ENCODE measurements at regions not wholly inside any gene's neighbourhood (a gene's known extent, or its start where the extent isn't known, plus 50 kb on each side); places are given as distances from the start of the nearest gene placed in this dataset.

DNA sequence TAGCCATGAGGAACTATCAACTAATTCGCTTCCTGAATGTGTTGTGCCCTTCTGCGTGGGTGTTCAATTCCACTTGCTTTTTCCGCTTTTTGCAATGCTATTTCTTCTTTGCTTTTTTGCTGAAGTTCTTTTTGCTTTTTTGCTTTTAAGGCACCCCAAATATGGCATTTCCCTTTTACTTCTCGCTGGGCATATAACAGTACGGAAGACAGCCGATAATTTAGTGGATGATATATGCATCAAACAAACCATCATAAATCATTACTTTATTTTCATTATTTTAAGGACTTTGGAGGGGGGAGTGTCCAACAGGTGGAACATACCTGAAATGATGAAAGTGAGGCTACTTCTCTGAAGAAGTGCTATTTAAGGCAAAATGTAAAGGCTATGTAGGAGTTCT, 277.0 kb upstream of the MTPN start:
- DNase-seq (ENCODE audit: low read depth), result no peak

DNA sequence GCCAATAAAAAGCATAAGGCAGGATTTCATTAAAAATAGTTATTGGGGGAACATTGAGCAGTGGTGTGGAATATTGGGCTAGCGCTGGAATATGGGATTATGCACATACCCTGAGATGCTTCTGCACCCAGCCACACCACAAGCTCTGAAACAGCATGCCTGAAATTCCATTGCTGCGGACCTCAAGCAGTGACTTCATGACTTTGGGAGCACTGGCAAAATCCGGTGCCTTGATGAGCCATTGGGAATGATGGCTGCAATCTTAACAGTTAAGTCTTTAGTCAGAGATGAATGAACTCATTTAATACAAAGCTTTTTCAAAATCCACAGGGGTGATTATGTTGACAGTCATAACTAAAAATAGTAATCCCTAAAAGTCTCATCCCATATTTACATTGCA, 274.7 kb upstream of the MTPN start:
- no peak for DNase-seq (ENCODE audit: low read depth)

DNA sequence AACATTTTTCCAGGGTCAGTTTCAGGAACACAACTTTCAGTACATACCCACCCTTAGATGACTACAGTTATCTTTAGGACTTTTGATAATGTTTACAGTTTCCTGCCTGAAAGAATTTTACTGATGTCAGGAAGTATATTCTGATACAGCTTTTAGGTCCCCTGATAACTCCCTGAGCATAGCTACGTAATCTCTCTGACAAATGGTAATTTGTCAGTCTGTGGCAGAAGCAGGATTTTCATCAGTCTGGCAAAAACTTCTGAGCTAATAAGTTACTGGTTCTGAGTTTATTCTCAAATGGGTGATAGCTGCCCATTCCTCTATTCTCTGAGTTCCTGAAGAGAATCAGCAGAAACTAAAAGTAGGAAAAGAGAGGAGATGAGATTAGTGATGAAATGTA, 270.1 kb upstream of the MTPN start:
- no peak for DNase-seq (ENCODE audit: low read depth)

DNA sequence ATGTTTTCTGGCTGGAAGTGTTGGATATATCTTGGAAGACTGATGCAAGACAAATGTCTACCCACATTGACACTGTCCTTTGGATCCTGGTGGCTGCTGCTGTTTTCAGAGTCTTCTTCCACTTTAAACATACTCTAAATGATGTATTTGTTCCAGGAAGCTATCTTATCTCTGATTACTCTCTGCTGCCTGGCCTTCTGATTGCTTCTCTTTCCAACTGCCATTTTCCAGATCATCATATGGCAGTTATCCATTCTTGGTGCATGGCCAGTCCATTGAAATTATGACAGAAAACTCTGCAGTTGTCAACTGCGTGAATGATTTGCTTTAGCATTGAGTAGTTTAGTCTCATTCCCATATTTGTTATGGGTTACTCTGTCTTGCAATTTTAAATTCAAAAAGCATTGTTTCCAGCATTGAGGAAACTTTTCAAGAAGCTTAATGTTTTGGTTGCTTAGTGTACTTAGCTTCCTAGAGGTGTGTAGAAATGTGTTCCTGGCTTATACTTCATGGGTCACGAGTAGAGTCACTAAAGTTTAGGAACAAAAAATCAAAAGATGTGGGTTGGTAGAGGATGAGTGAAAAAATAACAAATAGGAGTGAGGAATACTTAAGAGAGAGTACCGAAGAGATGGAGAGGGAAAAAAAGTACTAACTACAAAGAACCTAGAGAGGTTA, 268.3 kb upstream of the MTPN start:
- DNase-seq (ENCODE audit: low read depth), result no peak

DNA sequence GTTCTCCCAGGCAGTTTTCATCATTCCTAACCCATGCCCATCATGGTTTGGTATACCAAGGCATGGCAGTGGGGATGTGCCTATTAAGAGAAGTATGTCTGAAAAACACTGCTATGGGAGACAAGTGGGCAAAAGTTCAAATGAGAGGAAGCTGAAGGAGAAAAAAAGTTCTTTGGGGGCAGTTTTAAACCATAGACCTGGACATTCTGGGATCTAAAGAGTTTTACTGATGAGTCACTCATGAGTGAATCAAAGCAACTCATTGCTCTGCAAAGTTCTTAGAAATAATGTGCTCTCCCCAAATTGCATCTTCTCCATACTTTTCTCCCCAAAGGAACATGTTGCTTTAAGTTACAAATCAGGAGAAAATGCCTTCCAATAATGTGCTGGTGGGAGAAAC, 256.9 kb upstream of the MTPN start:
- no peak for DNase-seq (ENCODE audit: low read depth)

DNA sequence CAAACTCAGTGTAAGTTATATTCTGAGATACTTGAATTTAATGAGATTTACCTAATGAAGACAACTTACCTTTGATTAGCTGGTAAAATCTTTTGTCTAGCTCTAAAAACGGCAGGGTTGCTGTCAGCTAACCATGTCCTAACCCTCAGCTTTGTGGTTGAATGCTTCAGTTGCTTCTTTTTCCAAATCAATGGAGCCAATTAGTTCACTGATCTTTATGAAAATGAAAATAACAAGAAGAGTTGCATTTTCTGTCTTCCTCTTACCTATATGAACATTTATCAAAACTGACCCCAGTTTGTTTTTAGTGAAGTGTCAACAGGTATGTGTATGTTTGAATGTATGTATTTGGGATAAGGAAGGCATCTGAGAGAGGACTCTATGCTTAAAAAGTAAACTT, 253.1 kb upstream of the MTPN start:
- no peak for DNase-seq (ENCODE audit: low read depth)

DNA sequence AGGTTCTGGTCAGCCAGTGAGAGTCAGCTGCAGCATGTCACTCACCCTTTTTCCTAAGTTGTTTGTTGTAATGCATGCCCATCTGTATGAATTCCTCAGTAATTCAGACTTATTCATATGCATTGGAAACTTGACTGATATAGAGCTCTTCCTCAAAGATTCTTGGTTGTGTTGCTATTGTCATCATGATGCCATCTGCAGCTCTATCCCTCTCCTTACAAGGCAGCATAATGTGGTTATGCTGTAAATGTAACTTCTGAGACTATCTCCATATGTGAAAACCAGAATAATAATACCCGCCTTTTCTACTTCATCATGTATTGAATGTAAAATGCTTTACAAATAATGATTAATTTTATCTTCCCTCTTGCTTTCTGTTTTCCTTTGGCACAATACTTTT, 252.6 kb upstream of the MTPN start:
- DNase-seq (ENCODE audit: low read depth), result no peak

DNA sequence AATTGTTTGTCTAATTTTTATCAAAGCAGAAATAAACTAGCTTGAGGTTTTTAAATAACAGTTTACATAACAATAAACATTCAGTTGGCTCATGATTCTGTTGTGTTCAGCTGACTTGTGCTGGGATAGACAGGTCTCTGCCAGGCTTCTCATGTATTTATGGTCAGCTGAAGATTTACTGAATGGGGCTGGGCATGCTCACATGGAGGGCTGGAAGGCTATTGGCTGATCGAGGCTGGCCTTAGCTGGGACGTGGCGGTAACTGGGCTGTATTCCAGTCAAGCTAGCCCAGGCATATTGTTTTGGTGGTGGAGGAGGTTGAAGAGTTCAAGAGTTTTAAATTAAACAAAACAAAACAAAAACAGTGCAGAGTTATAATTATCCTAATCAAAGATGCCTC, 251.0 kb upstream of the MTPN start:
- no peak for DNase-seq (ENCODE audit: low read depth)

DNA sequence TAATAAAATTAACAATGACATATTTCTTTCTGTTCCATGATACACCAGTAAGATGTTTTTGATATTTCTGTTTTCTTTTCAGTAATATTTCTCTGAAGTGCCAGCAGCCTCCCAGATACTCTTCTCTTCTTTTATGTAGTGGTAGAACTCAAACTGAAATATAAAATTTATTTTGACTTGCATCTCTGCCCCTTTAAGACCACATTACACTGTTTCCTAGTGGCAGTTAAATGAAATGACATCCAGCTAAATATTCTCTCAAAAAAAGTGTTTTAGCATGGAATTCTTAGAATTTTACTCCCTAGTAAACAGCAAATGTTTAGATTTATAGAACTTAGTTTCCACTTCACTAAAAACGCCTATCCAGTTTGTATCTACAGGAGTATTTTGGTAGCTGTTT, 237.2 kb upstream of the MTPN start:
- no peak for DNase-seq (ENCODE audit: low read depth)

DNA sequence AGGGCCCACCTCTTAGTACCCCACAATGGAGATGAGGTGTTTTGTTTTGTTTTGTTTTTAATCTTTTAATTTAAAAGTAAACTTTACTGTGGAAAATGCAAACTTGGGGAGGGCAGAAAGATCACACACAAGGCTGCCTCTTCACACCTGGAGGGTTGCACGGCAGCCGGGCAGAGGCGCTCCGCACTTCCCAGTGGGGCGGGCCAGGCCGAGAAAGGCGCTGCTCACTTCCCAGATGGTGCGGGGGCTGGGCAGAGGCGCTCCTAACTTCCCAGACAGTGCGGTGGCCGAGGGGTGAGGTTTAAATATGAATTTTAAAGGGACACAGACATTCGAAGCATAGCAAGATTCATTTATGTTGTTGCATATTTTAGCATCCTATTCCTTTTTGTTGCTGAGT, 235.9 kb upstream of the MTPN start:
- DNase-seq (ENCODE audit: low read depth), result no peak

DNA sequence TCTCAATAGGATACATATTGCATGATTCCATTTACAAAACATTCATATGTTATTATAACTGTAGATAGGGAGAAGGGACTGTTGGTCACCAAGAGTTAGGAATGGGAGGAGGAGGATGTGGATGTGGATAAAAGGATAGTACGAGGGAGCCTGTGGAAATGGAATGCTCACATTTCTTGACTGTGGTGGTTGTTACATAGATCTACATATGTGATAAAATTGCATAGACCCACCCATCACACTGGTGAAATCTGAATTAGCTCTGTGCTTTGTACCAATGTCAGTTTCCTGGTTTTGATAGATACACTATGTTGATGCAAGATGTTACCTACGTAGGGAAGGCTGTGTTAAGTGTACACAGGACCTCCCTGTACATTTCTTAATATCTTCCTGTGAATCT, 233.5 kb upstream of the MTPN start:
- DNase-seq (ENCODE audit: low read depth), result no peak

DNA sequence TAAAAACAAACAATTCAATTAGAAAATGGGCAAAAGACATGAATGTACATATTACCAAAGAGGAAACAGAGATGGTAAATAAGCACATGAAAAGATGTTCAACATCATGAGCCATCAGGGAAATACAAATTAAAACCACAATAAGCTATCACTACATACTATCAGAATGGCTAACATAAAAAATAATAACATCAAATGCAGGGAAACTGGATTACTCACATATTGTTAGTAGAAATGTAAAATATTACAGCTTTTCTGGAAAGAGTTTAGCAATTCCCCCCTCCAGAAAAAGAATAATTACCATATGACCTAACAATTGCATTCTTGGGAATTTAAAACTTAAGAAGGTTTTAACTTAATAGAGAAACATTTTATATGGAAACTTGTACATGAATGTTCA, 232.9 kb upstream of the MTPN start:
- no peak for DNase-seq (ENCODE audit: low read depth)

DNA sequence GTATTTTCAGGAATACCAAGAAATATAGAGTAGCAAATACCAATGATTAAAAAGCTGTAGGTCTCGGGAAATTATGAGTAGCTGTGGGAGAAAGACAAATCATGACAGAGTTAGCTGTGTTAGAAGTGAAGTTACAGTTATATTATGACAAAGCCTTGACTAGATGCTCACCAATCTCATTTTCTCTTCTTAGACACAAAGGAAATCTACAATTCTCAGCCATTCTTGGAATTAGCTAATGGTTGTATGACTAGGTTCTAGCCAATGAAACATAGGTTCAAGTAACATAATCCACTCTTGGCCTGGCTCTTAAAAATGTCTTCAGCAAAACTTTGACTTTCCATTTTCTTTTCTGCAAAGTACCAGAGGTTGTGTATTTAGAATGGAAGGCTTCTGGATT, 228.8 kb upstream of the MTPN start:
- DNase-seq (ENCODE audit: low read depth), result no peak

DNA sequence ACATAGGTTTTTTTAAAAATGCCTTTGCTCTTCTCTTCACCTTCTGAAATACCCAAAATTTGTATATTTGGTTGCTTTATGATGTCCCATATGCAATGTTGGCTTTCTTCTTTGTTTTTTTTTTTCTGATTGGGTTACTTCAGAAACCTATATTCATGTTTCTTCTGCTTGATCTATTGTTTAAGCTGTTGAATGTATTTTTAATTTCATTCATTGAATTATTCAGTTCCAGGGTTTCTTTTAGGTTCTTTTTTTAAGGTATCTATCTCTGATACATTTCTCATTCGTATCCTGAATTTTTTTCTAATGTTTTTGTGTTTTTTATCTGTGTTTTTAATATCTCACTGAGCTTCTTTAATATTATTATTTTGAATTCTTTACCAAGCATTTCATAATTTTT, 221.0 kb upstream of the MTPN start:
- DNase-seq (ENCODE audit: low read depth), result no peak

DNA sequence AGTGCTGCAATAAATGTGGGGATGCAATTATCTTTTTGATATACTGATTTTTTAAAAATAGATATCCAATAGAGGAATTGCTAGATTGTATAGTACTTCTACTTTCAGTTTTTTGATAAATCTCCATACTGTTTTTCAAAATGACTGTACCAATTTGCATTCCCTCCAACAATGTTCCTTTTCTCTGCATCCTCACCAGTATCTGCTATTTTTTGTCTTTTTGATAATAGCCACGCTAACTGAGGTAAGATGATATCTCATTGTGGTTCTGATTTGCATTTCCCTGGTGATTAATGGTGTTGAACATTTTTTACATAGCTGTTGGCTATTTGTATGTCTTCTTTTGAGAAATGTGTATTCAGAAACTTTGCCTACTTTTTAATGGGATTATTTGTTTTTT, 217.7 kb upstream of the MTPN start:
- no peak for DNase-seq (ENCODE audit: low read depth)

DNA sequence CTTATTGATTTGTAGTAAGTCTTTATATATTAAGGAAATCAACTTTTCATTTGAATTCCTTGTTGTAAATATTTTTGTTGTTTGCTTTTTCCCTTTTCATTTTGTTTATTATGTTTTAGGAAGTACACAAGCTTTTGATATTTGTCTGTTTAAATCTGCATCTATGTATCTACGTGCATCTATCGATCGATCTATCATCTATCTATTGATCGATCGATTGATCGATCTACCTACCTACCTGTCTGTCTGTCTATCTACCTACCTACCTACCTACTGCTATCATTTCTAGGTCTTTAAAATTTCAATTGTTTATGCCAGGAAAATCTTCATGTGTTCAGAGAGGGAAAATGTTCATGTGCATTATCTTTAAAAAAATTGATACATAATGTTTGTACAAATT, 216.8 kb upstream of the MTPN start:
- no peak for DNase-seq (ENCODE audit: low read depth)

DNA sequence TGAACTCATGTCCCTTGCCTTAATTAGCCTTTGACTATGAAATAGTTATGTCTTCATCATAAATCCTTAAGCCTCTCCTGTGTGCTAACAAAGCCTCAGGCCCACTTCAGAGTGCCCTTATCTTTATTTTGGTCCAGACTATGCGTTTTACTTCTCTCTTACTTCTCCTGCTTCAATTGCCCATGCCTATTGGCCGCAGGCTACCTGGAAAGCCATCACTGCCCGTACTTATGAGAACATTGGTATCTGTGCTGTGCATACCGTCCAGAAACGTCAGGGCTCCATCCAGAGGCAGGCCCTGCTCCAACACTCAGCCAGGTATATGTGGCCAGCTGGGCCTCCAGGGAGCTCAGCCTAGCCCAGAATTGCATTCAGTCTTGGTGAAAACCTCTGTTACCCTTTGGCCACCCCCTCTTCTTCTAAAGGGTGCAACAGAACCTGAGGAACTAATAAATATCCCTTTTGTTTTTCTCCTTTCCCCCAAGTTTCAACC, 212.4 kb upstream of the MTPN start:
- DNase-seq (ENCODE audit: low read depth), result no peak

DNA sequence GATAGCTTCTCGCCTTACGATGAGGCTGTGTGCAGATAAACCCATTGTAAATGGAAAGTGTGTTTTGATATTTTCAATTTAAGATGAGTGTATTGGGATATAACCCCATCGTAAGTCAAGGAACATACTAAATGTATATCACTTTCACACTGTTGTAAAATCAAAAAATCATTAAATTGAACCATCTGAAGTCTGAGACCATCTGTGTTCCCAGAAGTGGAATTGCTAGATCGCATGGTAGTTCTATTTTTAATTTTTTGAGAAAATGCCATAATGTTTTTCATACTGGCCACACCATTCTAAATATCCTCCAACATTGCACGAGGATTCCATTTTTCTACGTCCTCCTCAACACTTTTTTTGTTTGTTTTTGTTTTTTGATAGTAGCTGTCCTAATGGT, 209.1 kb upstream of the MTPN start:
- DNase-seq (ENCODE audit: low read depth), result no peak

DNA sequence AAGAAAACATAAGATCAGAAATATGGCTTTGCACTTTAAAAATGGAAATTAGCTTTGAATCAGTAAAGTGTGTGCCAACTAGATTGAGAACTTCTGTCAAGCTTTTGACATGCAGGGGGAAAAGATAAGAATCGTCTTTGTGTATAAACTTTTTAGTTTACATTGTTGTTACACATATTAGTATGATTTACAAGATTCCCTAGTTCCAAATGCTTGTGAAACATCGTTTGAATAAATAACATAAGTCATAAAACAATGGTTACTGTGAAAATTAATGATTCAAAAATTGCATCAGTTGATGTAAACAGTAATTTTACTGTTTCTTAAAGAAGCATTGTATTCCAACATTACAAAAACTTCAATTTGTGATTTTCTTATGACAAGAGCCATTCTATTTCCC, 207.6 kb upstream of the MTPN start:
- DNase-seq (ENCODE audit: low read depth), result no peak

DNA sequence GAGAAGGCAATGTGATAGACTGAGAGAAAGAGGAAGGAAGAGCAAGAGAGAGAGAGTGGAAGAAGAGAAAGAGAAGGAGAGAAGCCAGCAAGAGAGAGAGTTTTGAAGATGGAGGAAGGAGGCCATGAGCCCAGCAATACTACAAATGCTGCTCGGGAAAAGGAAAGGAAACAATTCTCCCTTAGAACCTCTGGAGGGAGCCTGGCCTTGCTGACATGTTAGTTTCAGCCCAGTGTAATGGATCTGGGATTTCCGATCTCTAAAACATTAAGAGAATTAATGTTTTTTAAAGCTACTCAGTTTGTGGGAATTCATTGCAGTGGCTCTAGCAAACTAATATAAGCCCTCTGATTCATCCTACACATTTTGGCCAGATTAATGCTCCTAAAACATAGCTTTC, 206.8 kb upstream of the MTPN start:
- no peak for DNase-seq (ENCODE audit: low read depth)

DNA sequence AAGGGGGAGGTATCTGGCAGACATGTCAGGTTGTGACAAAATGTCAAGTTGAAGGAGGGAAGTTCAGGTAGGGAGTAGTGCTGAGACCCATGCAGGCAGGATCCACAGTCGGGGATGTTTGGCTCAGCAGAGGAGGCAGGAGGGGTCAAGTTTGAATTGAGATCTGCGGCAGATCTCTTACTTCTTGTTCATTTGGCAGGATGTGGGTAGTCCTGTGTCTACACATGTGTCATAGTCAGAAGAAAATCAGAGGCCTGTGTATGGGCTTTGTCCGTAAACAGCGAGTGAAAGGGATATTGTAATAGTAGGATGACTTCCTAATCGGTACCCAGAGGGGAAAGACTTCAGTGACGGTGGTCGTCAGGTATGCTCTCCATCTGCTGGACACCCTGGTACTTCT, 203.8 kb upstream of the MTPN start:
- no peak for DNase-seq (ENCODE audit: low read depth)

DNA sequence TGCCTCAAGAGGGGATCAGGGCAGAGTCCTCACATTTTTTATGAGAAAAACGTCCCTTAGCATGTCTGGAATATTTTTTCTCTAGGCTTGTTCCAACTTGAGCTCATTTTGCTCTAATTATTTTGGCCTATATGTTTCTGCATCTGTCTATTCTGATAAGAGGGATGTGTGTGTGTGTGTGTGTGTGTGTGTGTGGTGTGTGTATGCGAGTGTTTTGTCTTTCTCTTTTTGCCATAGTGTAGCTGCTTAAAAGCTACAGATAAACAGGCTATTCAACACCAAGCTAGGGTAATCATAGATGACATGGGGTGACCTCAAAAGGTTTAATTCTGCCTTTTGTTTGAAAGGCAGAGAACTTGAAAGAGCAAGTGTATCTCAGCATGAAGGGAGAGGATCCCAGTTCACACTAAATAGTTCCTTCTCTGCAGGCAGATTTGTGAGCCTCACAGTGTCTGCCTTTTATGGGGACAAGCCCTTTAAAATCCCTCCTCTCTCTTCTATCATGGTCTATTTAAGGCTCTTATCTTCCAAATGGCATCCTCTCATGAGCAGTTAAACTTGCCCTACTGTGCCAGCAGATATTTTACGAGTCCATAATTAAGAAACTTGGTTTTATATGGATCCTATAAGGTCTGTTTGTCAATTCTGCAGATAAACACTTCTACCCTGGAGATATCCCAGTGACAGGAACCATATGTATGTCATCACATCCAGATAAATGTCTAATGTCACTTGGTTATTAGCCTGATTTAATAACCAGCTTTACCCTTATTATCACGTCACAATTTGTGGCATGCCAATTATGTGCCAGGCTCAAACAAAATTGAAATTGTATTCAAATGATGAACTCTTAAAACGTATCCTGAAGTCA, 202.9 kb upstream of the MTPN start:
- no peak for DNase-seq (ENCODE audit: low read depth)

DNA sequence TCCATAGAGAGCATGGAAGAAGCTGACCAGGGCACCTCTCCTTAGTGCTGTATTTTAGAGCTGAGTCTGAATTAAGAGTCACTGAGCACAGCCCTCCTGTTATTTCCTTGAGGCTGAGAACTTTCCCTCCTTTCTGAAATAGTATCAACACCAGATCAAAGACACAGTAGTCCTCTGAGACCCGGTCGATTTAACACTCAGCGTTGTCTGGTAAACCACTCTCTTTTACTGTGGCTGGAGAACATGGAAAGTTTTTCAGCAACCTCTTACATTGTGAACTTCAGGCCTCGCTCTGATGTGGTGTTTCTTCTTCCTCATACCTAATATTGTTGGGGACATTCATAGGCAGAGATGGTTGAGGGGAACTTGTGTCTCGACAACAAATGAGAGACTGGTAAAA, 202.0 kb upstream of the MTPN start:
- no peak for DNase-seq (ENCODE audit: low read depth)

Measured in stimulated activated CD8-positive, alpha-beta memory T cell treated with anti-CD3 and anti-CD28 coated beads, Interleukin-7, amount 100 ng/mL, for 24 hours (primary cell).